Kidney epithelial cell (primary cell): ENCODE measurements at regions not wholly inside any gene's neighbourhood (a gene's known extent, or its start where the extent isn't known, plus 50 kb on each side); places are given as distances from the start of the nearest gene placed in this dataset.

ENCODE experiments used
- DNase-seq: peaks from one replicate; pipeline ENCODE4 v3.0.0-alpha.2; 2010; ENCODE audit warnings: low read depth
- H3K27me3 ChIP-seq: 2 replicates; pipeline ENCODE4 v1.6.0; 2011; ENCODE audit warnings: low read length; ENCODE audit not compliant: control insufficient read depth, insufficient read depth
- H3K36me3 ChIP-seq: 2 replicates; pipeline ENCODE4 v1.5.1; 2011; ENCODE audit warnings: low read length; ENCODE audit not compliant: control insufficient read depth, insufficient read depth
- H3K4me3 ChIP-seq: 2 replicates; pipeline ENCODE4 v1.5.1; 2011; ENCODE audit warnings: low read depth, mild to moderate bottlenecking, control low read depth, low read length
- CTCF ChIP-seq: IDR thresholded peaks from 2 replicates; pipeline ENCODE4 v1.5.1; 2011; ENCODE audit warnings: mild to moderate bottlenecking, moderate library complexity, low read length, control low read depth, inconsistent platforms; ENCODE audit not compliant: insufficient read depth, poor library complexity, severe bottlenecking

GRCh38 chr2:196530910-196531309, 108.6 kb upstream of the CCDC150 start:
- Histone ChIP-seq H3K27me3 (no peaks in the 10 kb centered on the region), H3K36me3 (no peaks in the 10 kb centered on the region), H3K4me3 (no peak overlapping the region)
- DNase-seq: no peak
- no peak for TF ChIP-seq CTCF

GRCh38 chr2:196533772-196534397, 105.6 kb upstream of the CCDC150 start:
- DNase-seq: no peak
- no peak for TF ChIP-seq CTCF
- H3K27me3 ChIP-seq: no peaks in the 10 kb centered on the region
- no peak overlapping the region for H3K4me3 ChIP-seq
- no peaks in the 10 kb centered on the region for H3K36me3 ChIP-seq

GRCh38 chr2:196534495-196534894, 105.0 kb upstream of the CCDC150 start:
- H3K27me3 ChIP-seq: no peaks in the 10 kb centered on the region
- no peaks in the 10 kb centered on the region for H3K36me3 ChIP-seq
- TF ChIP-seq CTCF: no peak
- DNase-seq: no peak
- no peak overlapping the region for H3K4me3 ChIP-seq

- no peak for TF ChIP-seq CTCF
- no peak for DNase-seq
- Histone ChIP-seq H3K27me3 (no peaks in the 10 kb centered on the region), H3K36me3 (no peaks in the 10 kb centered on the region), H3K4me3 (no peak overlapping the region)
Observed at GRCh38 chr2:196535061-196535460, 104.5 kb upstream of the CCDC150 start.

- TF ChIP-seq CTCF: no peak
- no peaks in the 10 kb centered on the region for H3K36me3 ChIP-seq
- H3K4me3 ChIP-seq: no peak overlapping the region
- H3K27me3 ChIP-seq: no peaks in the 10 kb centered on the region
- DNase-seq: no peak
Observed at GRCh38 chr2:196535742-196536141, 103.8 kb upstream of the CCDC150 start.

- Histone ChIP-seq H3K27me3 (no peaks in the 10 kb centered on the region), H3K4me3 (no peak overlapping the region), H3K36me3 (no peaks in the 10 kb centered on the region)
- no peak for TF ChIP-seq CTCF
- DNase-seq: no peak
Observed at GRCh38 chr2:196537311-196537710, 102.2 kb upstream of the CCDC150 start.
